PFSK-1 (cell line): ENCODE measurements at regions not wholly inside any gene's neighbourhood (a gene's known extent, or its start where the extent isn't known, plus 50 kb on each side); places are given as distances from the start of the nearest gene placed in this dataset.

Experiments used
- POLR2AphosphoS5 ChIP-seq: IDR thresholded peaks from 2 replicates; pipeline ENCODE4 v1.6.1; 2012; ENCODE audit warnings: low read depth, mild to moderate bottlenecking, control low read depth, low read length, moderate library complexity
- TAF1 ChIP-seq: IDR thresholded peaks from 2 replicates; pipeline ENCODE4 v1.6.1; 2012; ENCODE audit warnings: low read length, control low read depth, borderline replicate concordance; ENCODE audit not compliant: insufficient read depth
- TF ChIP-seq, protein P1 (sequence below), 2 experiments: IDR thresholded peaks; 2 replicates each; pipeline versions ENCODE4 v1.6.1 to v1.8.0; 2011 to 2012; ENCODE audit warnings: low read depth in 2 of 2, low read length in 2 of 2, control low read depth in 1 of 2, inconsistent platforms in 1 of 2, mild to moderate bottlenecking in 1 of 2, moderate library complexity in 1 of 2; ENCODE audit not compliant: insufficient read depth in 1 of 2

GRCh38 chr10:10530313-10530712 is 487.4 kb upstream of the CELF2 start:
- TF ChIP-seq, protein P1, sequence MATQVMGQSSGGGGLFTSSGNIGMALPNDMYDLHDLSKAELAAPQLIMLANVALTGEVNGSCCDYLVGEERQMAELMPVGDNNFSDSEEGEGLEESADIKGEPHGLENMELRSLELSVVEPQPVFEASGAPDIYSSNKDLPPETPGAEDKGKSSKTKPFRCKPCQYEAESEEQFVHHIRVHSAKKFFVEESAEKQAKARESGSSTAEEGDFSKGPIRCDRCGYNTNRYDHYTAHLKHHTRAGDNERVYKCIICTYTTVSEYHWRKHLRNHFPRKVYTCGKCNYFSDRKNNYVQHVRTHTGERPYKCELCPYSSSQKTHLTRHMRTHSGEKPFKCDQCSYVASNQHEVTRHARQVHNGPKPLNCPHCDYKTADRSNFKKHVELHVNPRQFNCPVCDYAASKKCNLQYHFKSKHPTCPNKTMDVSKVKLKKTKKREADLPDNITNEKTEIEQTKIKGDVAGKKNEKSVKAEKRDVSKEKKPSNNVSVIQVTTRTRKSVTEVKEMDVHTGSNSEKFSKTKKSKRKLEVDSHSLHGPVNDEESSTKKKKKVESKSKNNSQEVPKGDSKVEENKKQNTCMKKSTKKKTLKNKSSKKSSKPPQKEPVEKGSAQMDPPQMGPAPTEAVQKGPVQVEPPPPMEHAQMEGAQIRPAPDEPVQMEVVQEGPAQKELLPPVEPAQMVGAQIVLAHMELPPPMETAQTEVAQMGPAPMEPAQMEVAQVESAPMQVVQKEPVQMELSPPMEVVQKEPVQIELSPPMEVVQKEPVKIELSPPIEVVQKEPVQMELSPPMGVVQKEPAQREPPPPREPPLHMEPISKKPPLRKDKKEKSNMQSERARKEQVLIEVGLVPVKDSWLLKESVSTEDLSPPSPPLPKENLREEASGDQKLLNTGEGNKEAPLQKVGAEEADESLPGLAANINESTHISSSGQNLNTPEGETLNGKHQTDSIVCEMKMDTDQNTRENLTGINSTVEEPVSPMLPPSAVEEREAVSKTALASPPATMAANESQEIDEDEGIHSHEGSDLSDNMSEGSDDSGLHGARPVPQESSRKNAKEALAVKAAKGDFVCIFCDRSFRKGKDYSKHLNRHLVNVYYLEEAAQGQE (IDR thresholded peaks at IDR 0.05; ENCODE audit: insufficient read depth in 1 of 2, low read depth in 2 of 2, low read length in 2 of 2) = no peak
- TF ChIP-seq POLR2AphosphoS5 (no peak), TAF1 (no peak)
